Neural crest cell (in vitro differentiated cells): ENCODE measurements at regions not wholly inside any gene's neighbourhood (a gene's known extent, or its start where the extent isn't known, plus 50 kb on each side); places are given as distances from the start of the nearest gene placed in this dataset.
A peak's percentile ranks its signal among the peaks of the same experiment; 100 is the strongest.

Source experiments
- DNase-seq: peaks from one replicate; pipeline ENCODE4 v3.0.0; 2021; ENCODE audit warnings: low read depth, mixed read lengths, low spot score
- H3K27ac Mint-ChIP-seq: one replicate; pipeline ENCODE4 v1.8.0; 2021; ENCODE audit warnings: mild to moderate bottlenecking, mixed read lengths; ENCODE audit not compliant: unreplicated experiment
- H3K27me3 Mint-ChIP-seq: 2 replicates; pipeline ENCODE4 v1.8.0; 2021; ENCODE audit warnings: low read depth, mild to moderate bottlenecking, mixed read lengths
- H3K36me3 Mint-ChIP-seq: 2 replicates; pipeline ENCODE4 v1.8.0; 2021; ENCODE audit warnings: low read depth, mild to moderate bottlenecking, mixed read lengths
- H3K4me1 Mint-ChIP-seq: 2 replicates; pipeline ENCODE4 v1.8.0; 2021; ENCODE audit warnings: mixed read lengths
- H3K4me3 Mint-ChIP-seq: one replicate; pipeline ENCODE4 v1.8.0; 2021; ENCODE audit warnings: mild to moderate bottlenecking, mixed read lengths
- H3K9me3 Mint-ChIP-seq: 2 replicates; pipeline ENCODE4 v1.8.0; 2021; ENCODE audit warnings: mixed read lengths
- TF ChIP-seq, protein P1 (sequence below): fragments of 200-600 bp; sonication (generic); conservative IDR thresholded peaks from 2 replicates; pipeline ENCODE4 v1.5.0; 2021; ENCODE audit warnings: antibody characterized with exemption, mild to moderate bottlenecking

GRCh38 chr1:68819190-68819829 is 322.4 kb upstream of the DEPDC1 start:
- Mint-ChIP-seq H3K4me3 (no peak overlapping the region), H3K27me3 (no peaks in the 10 kb centered on the region), H3K4me1 (peaks cover 5% of the 10 kb centered on the region), H3K9me3 (no peaks in the 10 kb centered on the region), H3K36me3 (no peaks in the 10 kb centered on the region), H3K27ac (no peak overlapping the region)
- TF ChIP-seq, protein P1, sequence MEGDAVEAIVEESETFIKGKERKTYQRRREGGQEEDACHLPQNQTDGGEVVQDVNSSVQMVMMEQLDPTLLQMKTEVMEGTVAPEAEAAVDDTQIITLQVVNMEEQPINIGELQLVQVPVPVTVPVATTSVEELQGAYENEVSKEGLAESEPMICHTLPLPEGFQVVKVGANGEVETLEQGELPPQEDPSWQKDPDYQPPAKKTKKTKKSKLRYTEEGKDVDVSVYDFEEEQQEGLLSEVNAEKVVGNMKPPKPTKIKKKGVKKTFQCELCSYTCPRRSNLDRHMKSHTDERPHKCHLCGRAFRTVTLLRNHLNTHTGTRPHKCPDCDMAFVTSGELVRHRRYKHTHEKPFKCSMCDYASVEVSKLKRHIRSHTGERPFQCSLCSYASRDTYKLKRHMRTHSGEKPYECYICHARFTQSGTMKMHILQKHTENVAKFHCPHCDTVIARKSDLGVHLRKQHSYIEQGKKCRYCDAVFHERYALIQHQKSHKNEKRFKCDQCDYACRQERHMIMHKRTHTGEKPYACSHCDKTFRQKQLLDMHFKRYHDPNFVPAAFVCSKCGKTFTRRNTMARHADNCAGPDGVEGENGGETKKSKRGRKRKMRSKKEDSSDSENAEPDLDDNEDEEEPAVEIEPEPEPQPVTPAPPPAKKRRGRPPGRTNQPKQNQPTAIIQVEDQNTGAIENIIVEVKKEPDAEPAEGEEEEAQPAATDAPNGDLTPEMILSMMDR = peak; percentile 67
- no peak for DNase-seq

GRCh38 chr1:68820151-68820550 is 323.3 kb upstream of the DEPDC1 start:
- H3K27me3 Mint-ChIP-seq = no peaks in the 10 kb centered on the region
- H3K4me3 Mint-ChIP-seq = no peak overlapping the region

GRCh38 chr1:68826836-68827235 is 330.0 kb upstream of the DEPDC1 start:
- Mint-ChIP-seq H3K4me1 (no peaks in the 10 kb centered on the region), H3K9me3 (peaks cover 12% of the 10 kb centered on the region), H3K36me3 (peaks cover 5% of the 10 kb centered on the region), H3K4me3 (no peak overlapping the region), H3K27me3 (no peaks in the 10 kb centered on the region), H3K27ac (no peak overlapping the region)
- DNase-seq = no peak
- TF ChIP-seq, protein P1 = no peak

More at GRCh38 chr1:68820151-68820550, 323.3 kb upstream of the DEPDC1 start:
- peaks cover 3% of the 10 kb centered on the region for H3K9me3 Mint-ChIP-seq
- no peak overlapping the region for H3K27ac Mint-ChIP-seq
- H3K36me3 Mint-ChIP-seq = no peaks in the 10 kb centered on the region
- no peak for DNase-seq
- TF ChIP-seq, protein P1 = no peak
- no peaks in the 10 kb centered on the region for H3K4me1 Mint-ChIP-seq

- Mint-ChIP-seq H3K4me1 (no peaks in the 10 kb centered on the region), H3K27ac (no peak overlapping the region), H3K27me3 (no peaks in the 10 kb centered on the region), H3K4me3 (no peak overlapping the region), H3K9me3 (peaks cover 12% of the 10 kb centered on the region), H3K36me3 (peaks cover 5% of the 10 kb centered on the region)
- DNase-seq = no peak
- TF ChIP-seq, protein P1 = no peak
Measured at GRCh38 chr1:68827261-68827660, 330.4 kb upstream of the DEPDC1 start.

GRCh38 chr1:68828013-68828412 is 331.1 kb upstream of the DEPDC1 start:
- Mint-ChIP-seq H3K4me1 (no peaks in the 10 kb centered on the region), H3K4me3 (no peak overlapping the region)
- TF ChIP-seq, protein P1 = no peak

More at GRCh38 chr1:68828013-68828412, 331.1 kb upstream of the DEPDC1 start:
- Mint-ChIP-seq H3K9me3 (peaks cover 12% of the 10 kb centered on the region), H3K27me3 (no peaks in the 10 kb centered on the region), H3K36me3 (peaks cover 5% of the 10 kb centered on the region), H3K27ac (no peak overlapping the region)
- no peak for DNase-seq
